Caco-2 (cell line): ENCODE measurements at regions not wholly inside any gene's neighbourhood (a gene's known extent, or its start where the extent isn't known, plus 50 kb on each side); places are given as distances from the start of the nearest gene placed in this dataset.
A peak's percentile ranks its signal among the peaks of the same experiment; 100 is the strongest.

Source experiments
- BruUV-seq: library from RNA; stranded (reverse); fragments of 400-500 nt; replicated peaks from 2 replicates; lab custom pipeline; 2021; lab: Mats Ljungman, UMichigan
- CTCF ChIA-PET: fragments of 300-600 bp; sonication (Branson Sonifier 250); formaldehyde crosslinking; loops from one replicate; lab custom pipeline; 2022; ENCODE audit warnings: antibody characterized with exemption; lab: Charles Lee
- POLR2A ChIA-PET: fragments of 300-600 bp; sonication (Branson Sonifier 250); formaldehyde crosslinking; loops from one replicate; lab custom pipeline; 2022; ENCODE audit warnings: antibody characterized with exemption; lab: Charles Lee
- DNase-seq, 2 experiments: peaks; one replicate each; pipeline versions ENCODE4 v3.0.0 to v3.0.0-alpha.2; 2020 to 2022
- H3K27me3 ChIP-seq: replicated peaks from 2 replicates; pipeline ENCODE4 v1.6.0; 2011; ENCODE audit warnings: low read length; ENCODE audit not compliant: control insufficient read depth, insufficient read depth
- H3K36me3 ChIP-seq: 2 replicates; pipeline ENCODE4 v1.5.1; 2011; ENCODE audit warnings: low read length; ENCODE audit not compliant: control insufficient read depth, insufficient read depth
- H3K4me1 ChIP-seq: fragments of 250-450 bp; sonication (Bioruptor Pico); 2 replicates; pipeline ENCODE4 v1.5.1; 2020; ENCODE audit warnings: mild to moderate bottlenecking
- H3K4me3 ChIP-seq: 2 replicates; pipeline ENCODE4 v1.5.1; 2011; ENCODE audit warnings: low read depth, mild to moderate bottlenecking, control low read depth, low read length
- H3K9me3 ChIP-seq: fragments of 250-450 bp; sonication (Bioruptor Pico); 2 replicates; pipeline ENCODE4 v1.5.1; 2020; ENCODE audit warnings: mild to moderate bottlenecking, moderate library complexity
- H3K27ac Mint-ChIP-seq: one replicate; pipeline ENCODE4 v1.8.0; 2022; ENCODE audit warnings: mixed read lengths; ENCODE audit not compliant: unreplicated experiment
- H3K27me3 Mint-ChIP-seq: one replicate; pipeline ENCODE4 v1.8.0; 2022; ENCODE audit warnings: mixed read lengths; ENCODE audit not compliant: insufficient read depth, unreplicated experiment
- H3K36me3 Mint-ChIP-seq: one replicate; pipeline ENCODE4 v1.8.0; 2022; ENCODE audit warnings: mild to moderate bottlenecking, mixed read lengths; ENCODE audit not compliant: insufficient read depth, unreplicated experiment
- H3K4me1 Mint-ChIP-seq: one replicate; pipeline ENCODE4 v1.8.0; 2022; ENCODE audit warnings: low read depth, mixed read lengths; ENCODE audit not compliant: unreplicated experiment
- H3K4me3 Mint-ChIP-seq: one replicate; pipeline ENCODE4 v1.8.0; 2022; ENCODE audit warnings: mild to moderate bottlenecking, moderate library complexity, mixed read lengths; ENCODE audit not compliant: unreplicated experiment
- H3K9me3 Mint-ChIP-seq: one replicate; pipeline ENCODE4 v1.8.0; 2022; ENCODE audit warnings: mixed read lengths; ENCODE audit not compliant: unreplicated experiment
- intact Hi-C: fragments of 100-400 bp; cut with micrococcal nuclease; formaldehyde crosslinking; loops from one replicate; pipeline ENCODE4 v1.10.0; 2022; ENCODE audit not compliant: unreplicated experiment
- TF ChIP-seq, protein P1 (sequence below), 2 experiments: fragments of 200-600 bp in 1 of 2; IDR thresholded peaks; 1 replicate in 1 of 2; 2 replicates in 1 of 2; pipeline versions ENCODE4 v1.5.1 to v1.8.0; 2011 to 2022; ENCODE audit warnings: antibody characterized with exemption in 1 of 2, control low read depth in 1 of 2, inconsistent platforms in 1 of 2, low read depth in 1 of 2, low read length in 1 of 2, mild to moderate bottlenecking in 1 of 2, moderate library complexity in 1 of 2; ENCODE audit not compliant: insufficient read depth in 1 of 2, severe bottlenecking in 1 of 2, unreplicated experiment in 1 of 2

DNA sequence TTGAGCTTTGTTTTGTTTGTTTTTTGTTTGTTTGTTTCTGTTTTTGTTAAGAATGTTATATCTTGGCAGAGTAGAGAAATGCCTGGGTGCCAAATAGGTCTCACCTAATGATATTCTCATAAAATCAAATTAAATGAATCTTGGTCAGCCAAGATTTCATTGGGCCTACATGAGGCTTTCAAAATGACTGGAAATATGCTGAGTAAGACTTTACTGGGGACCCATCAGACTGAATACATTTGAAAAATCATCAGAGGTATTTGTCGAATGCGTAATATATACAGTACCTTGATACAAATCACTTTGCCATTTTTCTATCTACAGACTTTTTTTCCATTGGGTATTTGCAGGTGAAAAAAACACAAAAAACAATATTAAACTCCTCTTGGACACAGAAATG is 480.8 kb downstream of the CDH2 start:
- H3K27ac Mint-ChIP-seq = no peak overlapping the region
- BruUV-seq = no TSS peak
- CTCF ChIA-PET = no interaction called here

GRCh38 chr18:27695503-27695902 is 481.4 kb downstream of the CDH2 start:
- H3K9me3 ChIP-seq = no peaks in the 10 kb centered on the region
- no TSS peak for BruUV-seq
- no peaks in the 10 kb centered on the region for H3K4me1 ChIP-seq
- CTCF ChIA-PET = no interaction called here
- no peak for DNase-seq
- intact Hi-C loops = no loop called here
- H3K4me3 ChIP-seq = no peak overlapping the region
- H3K27me3 ChIP-seq = no peaks in the 10 kb centered on the region
- TF ChIP-seq, protein P1, sequence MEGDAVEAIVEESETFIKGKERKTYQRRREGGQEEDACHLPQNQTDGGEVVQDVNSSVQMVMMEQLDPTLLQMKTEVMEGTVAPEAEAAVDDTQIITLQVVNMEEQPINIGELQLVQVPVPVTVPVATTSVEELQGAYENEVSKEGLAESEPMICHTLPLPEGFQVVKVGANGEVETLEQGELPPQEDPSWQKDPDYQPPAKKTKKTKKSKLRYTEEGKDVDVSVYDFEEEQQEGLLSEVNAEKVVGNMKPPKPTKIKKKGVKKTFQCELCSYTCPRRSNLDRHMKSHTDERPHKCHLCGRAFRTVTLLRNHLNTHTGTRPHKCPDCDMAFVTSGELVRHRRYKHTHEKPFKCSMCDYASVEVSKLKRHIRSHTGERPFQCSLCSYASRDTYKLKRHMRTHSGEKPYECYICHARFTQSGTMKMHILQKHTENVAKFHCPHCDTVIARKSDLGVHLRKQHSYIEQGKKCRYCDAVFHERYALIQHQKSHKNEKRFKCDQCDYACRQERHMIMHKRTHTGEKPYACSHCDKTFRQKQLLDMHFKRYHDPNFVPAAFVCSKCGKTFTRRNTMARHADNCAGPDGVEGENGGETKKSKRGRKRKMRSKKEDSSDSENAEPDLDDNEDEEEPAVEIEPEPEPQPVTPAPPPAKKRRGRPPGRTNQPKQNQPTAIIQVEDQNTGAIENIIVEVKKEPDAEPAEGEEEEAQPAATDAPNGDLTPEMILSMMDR (IDR thresholded peaks at IDR 0.05; ENCODE audit: insufficient read depth in 1 of 2, low read depth in 1 of 2, low read length in 1 of 2, severe bottlenecking in 1 of 2, unreplicated experiment in 1 of 2) = no peak
- Mint-ChIP-seq H3K27me3 (no peaks in the 10 kb centered on the region), H3K4me3 (no peak overlapping the region), H3K36me3 (no peaks in the 10 kb centered on the region), H3K4me1 (peaks cover 8% of the 10 kb centered on the region), H3K27ac (peak overlapping the region; percentile 19), H3K9me3 (no peaks in the 10 kb centered on the region)
- POLR2A ChIA-PET = no interaction called here
- H3K36me3 ChIP-seq = no peaks in the 10 kb centered on the region

More for the DNA sequence above, 480.8 kb downstream of the CDH2 start:
- no peaks in the 10 kb centered on the region for H3K27me3 Mint-ChIP-seq
- Histone ChIP-seq H3K4me1 (no peaks in the 10 kb centered on the region), H3K4me3 (no peak overlapping the region), H3K36me3 (no peaks in the 10 kb centered on the region), H3K27me3 (no peaks in the 10 kb centered on the region), H3K9me3 (no peaks in the 10 kb centered on the region)
- H3K9me3 Mint-ChIP-seq = no peaks in the 10 kb centered on the region
- POLR2A ChIA-PET = no interaction called here
- intact Hi-C loops = no loop called here
- TF ChIP-seq, protein P1 (IDR thresholded peaks at IDR 0.05; ENCODE audit: insufficient read depth in 1 of 2, low read depth in 1 of 2, low read length in 1 of 2, severe bottlenecking in 1 of 2, unreplicated experiment in 1 of 2) = no peak
- DNase-seq = no peak
- H3K36me3 Mint-ChIP-seq = no peaks in the 10 kb centered on the region
- H3K4me1 Mint-ChIP-seq = peaks cover 8% of the 10 kb centered on the region
- no peak overlapping the region for H3K4me3 Mint-ChIP-seq

- no peaks in the 10 kb centered on the region for H3K27me3 Mint-ChIP-seq
- DNase-seq = no peak
- Histone ChIP-seq H3K36me3 (no peaks in the 10 kb centered on the region), H3K9me3 (no peaks in the 10 kb centered on the region), H3K4me1 (no peaks in the 10 kb centered on the region), H3K4me3 (no peak overlapping the region), H3K27me3 (no peaks in the 10 kb centered on the region)
- no peaks in the 10 kb centered on the region for H3K36me3 Mint-ChIP-seq
- intact Hi-C loops = no loop called here
- ChIA-PET POLR2A (no interaction called here), CTCF (no interaction called here)
- no TSS peak for BruUV-seq
- H3K4me3 Mint-ChIP-seq = no peak overlapping the region
- TF ChIP-seq, protein P1 (IDR thresholded peaks at IDR 0.05; ENCODE audit: insufficient read depth in 1 of 2, low read depth in 1 of 2, low read length in 1 of 2, severe bottlenecking in 1 of 2, unreplicated experiment in 1 of 2) = no peak
- H3K4me1 Mint-ChIP-seq = peaks cover 8% of the 10 kb centered on the region
- H3K9me3 Mint-ChIP-seq = no peaks in the 10 kb centered on the region
- H3K27ac Mint-ChIP-seq = peak overlapping the region; percentile 19
Observed at GRCh38 chr18:27695052-27695451, 481.9 kb downstream of the CDH2 start.
